Suppressor macrophage treated with lipopolysaccharide for 4 hours (primary cell): ENCODE measurements at regions not wholly inside any gene's neighbourhood (a gene's known extent, or its start where the extent isn't known, plus 50 kb on each side); places are given as distances from the start of the nearest gene placed in this dataset.
A peak's percentile ranks its signal among the peaks of the same experiment; 100 is the strongest.
"Not testable (repeated sequence)": the region's sequence is repeated elsewhere in the genome, so short reads cannot be mapped to it uniquely, and the experiment has no call there.

Source experiments
- DNase-seq: peaks from one replicate; pipeline ENCODE4 v3.0.0-alpha.2; 2020

GRCh38 chr2:192536922-192537624 lies 342.3 kb upstream of the TMEFF2 start:
- DNase-seq: no peak

- DNase-seq: no peak
Observed at GRCh38 chr2:192535956-192536921, 341.5 kb upstream of the TMEFF2 start.

- DNase-seq: no peak
Observed at GRCh38 chr2:192534072-192534471, 339.3 kb upstream of the TMEFF2 start.

GRCh38 chr2:192524642-192525251 lies 330.0 kb upstream of the TMEFF2 start:
- DNase-seq: not testable (repeated sequence)

GRCh38 chr2:192524214-192524613 lies 329.5 kb upstream of the TMEFF2 start:
- DNase-seq: not testable (repeated sequence)

GRCh38 chr2:192515937-192516336 lies 321.2 kb upstream of the TMEFF2 start:
- DNase-seq: no peak

GRCh38 chr2:192513575-192513974 lies 318.8 kb upstream of the TMEFF2 start:
- DNase-seq: no peak

GRCh38 chr2:192507836-192508450 lies 313.2 kb upstream of the TMEFF2 start:
- DNase-seq: not testable (repeated sequence)

- DNase-seq: peak; percentile 37
Observed at GRCh38 chr2:192500550-192501200, 305.9 kb upstream of the TMEFF2 start.

GRCh38 chr2:192499476-192499875 lies 304.7 kb upstream of the TMEFF2 start:
- DNase-seq: no peak

GRCh38 chr2:192498747-192499146 lies 304.0 kb upstream of the TMEFF2 start:
- no peak for DNase-seq

GRCh38 chr2:192488158-192488557 lies 293.4 kb upstream of the TMEFF2 start:
- not testable (repeated sequence) for DNase-seq

- no peak for DNase-seq
Observed at GRCh38 chr2:192487636-192488035, 292.9 kb upstream of the TMEFF2 start.

GRCh38 chr2:192484903-192485302 lies 290.2 kb upstream of the TMEFF2 start:
- no peak for DNase-seq

- no peak for DNase-seq
Observed at GRCh38 chr2:192480984-192481383, 286.3 kb upstream of the TMEFF2 start.

- no peak for DNase-seq
Observed at GRCh38 chr2:192473331-192473730, 278.6 kb upstream of the TMEFF2 start.

- DNase-seq: no peak
Observed at GRCh38 chr2:192471982-192472381, 277.2 kb upstream of the TMEFF2 start.

- DNase-seq: no peak
Observed at GRCh38 chr2:192469612-192470011, 274.9 kb upstream of the TMEFF2 start.

- DNase-seq: no peak
Observed at GRCh38 chr2:192467953-192468660, 273.4 kb upstream of the TMEFF2 start.

- no peak for DNase-seq
Observed at GRCh38 chr2:192465141-192465540, 270.4 kb upstream of the TMEFF2 start.

- DNase-seq: no peak
Observed at GRCh38 chr2:192459422-192459821, 264.7 kb upstream of the TMEFF2 start.

GRCh38 chr2:192448881-192449280 lies 254.1 kb upstream of the TMEFF2 start:
- DNase-seq: no peak
